ENCODE measurements at regions not wholly inside any gene's neighbourhood (a gene's known extent, or its start where the extent isn't known, plus 50 kb on each side); places are given as distances from the start of the nearest gene placed in this dataset.

- TF ChIP-seq TAF1 (IDR thresholded peaks at IDR 0.05; ENCODE audit: borderline replicate concordance, insufficient read depth, low read length) (no peak), REST (IDR thresholded peaks at IDR 0.05; ENCODE audit: insufficient read depth in 1 of 2, low read depth in 2 of 2, low read length in 2 of 2) (no peak), SIN3A (IDR thresholded peaks at IDR 0.05; ENCODE audit: borderline replicate concordance, insufficient read depth, low read length) (no peak), FOXP2 (optimal IDR thresholded peaks at IDR 0.05; ENCODE audit: borderline replicate concordance, extremely low read depth, extremely low read length, insufficient read depth) (no peak), POLR2AphosphoS5 (IDR thresholded peaks at IDR 0.05; ENCODE audit: low read depth, low read length) (no peak)
These were observed 424.7 kb upstream of the CAMK1G start for GRCh38 chr1:209158851-209159250.

DNA sequence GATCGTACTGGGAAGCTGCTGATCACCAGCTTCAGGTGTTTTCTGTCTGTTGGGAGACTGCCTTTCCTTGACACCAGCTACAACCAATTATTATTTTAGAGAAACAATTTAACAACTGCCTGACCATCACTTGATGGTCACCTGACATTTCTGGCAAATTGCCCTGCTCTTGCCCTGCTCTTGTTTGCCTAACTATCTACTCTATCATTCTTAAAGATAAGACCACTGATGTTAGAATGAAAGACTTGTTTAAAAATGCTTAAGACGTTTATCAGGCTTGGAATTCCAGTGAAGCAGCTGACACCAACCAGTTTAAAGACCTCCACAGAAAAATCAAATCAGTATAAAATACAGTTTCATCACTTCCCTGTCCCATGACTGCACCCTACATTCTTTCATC lies 423.3 kb upstream of the CAMK1G start:
- no peak for TF ChIP-seq FOXP2 (optimal IDR thresholded peaks at IDR 0.05; ENCODE audit: borderline replicate concordance, extremely low read depth, extremely low read length, insufficient read depth)
- TF ChIP-seq TAF1 (IDR thresholded peaks at IDR 0.05; ENCODE audit: borderline replicate concordance, insufficient read depth, low read length), result no peak
- no peak for TF ChIP-seq REST (IDR thresholded peaks at IDR 0.05; ENCODE audit: insufficient read depth in 1 of 2, low read depth in 2 of 2, low read length in 2 of 2)
- no peak for TF ChIP-seq POLR2AphosphoS5 (IDR thresholded peaks at IDR 0.05; ENCODE audit: low read depth, low read length)
- TF ChIP-seq SIN3A (IDR thresholded peaks at IDR 0.05; ENCODE audit: borderline replicate concordance, insufficient read depth, low read length), result no peak

DNA sequence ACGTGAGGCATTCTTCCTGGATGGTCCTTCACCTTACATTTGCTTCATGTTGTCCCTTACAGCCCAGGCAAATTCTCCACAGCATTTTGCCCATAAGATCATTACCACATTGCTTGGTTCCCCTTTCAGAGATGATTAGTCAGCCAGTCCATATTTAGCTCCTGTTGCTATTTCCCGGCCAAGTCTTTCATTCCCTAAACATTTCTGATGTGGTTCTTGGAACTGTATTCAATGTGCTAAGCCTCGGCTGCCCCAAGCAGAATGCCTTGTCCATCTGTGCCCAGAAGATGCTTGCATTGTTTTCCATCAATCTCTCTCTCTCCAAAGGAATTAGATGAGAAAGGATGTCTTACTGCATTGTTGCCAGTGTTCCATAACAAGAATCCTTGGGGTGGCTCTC lies 420.9 kb upstream of the CAMK1G start:
- TF ChIP-seq POLR2AphosphoS5 (IDR thresholded peaks at IDR 0.05; ENCODE audit: low read depth, low read length) (no peak), REST (IDR thresholded peaks at IDR 0.05; ENCODE audit: insufficient read depth in 1 of 2, low read depth in 2 of 2, low read length in 2 of 2) (no peak), SIN3A (IDR thresholded peaks at IDR 0.05; ENCODE audit: borderline replicate concordance, insufficient read depth, low read length) (no peak), FOXP2 (optimal IDR thresholded peaks at IDR 0.05; ENCODE audit: borderline replicate concordance, extremely low read depth, extremely low read length, insufficient read depth) (no peak), TAF1 (IDR thresholded peaks at IDR 0.05; ENCODE audit: borderline replicate concordance, insufficient read depth, low read length) (no peak)

GRCh38 chr1:209168204-209168603 lies 415.3 kb upstream of the CAMK1G start:
- TF ChIP-seq SIN3A (IDR thresholded peaks at IDR 0.05; ENCODE audit: borderline replicate concordance, insufficient read depth, low read length) (no peak), REST (IDR thresholded peaks at IDR 0.05; ENCODE audit: insufficient read depth in 1 of 2, low read depth in 2 of 2, low read length in 2 of 2) (no peak), FOXP2 (optimal IDR thresholded peaks at IDR 0.05; ENCODE audit: borderline replicate concordance, extremely low read depth, extremely low read length, insufficient read depth) (no peak), TAF1 (IDR thresholded peaks at IDR 0.05; ENCODE audit: borderline replicate concordance, insufficient read depth, low read length) (no peak), POLR2AphosphoS5 (IDR thresholded peaks at IDR 0.05; ENCODE audit: low read depth, low read length) (no peak)

DNA sequence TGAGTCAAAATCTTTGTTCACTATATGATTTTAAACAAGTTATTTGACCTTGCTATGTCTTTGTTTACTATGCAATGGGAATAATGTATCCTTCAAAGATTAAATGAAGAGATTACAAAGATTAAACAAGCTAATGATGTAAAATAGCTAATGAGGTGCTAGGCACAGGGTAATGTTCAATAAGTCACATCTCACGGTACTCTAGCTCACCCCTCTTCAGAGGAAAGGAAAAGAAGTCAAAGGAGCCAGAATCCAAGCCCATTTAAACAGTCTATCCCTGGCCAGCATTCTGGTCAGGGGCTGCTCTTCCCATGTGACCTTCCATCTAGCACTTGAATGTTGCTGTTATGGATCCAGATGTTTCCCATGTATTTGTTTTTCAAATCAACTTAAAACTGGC lies 412.4 kb upstream of the CAMK1G start:
- no peak for TF ChIP-seq FOXP2 (optimal IDR thresholded peaks at IDR 0.05; ENCODE audit: borderline replicate concordance, extremely low read depth, extremely low read length, insufficient read depth)
- no peak for TF ChIP-seq TAF1 (IDR thresholded peaks at IDR 0.05; ENCODE audit: borderline replicate concordance, insufficient read depth, low read length)
- TF ChIP-seq POLR2AphosphoS5 (IDR thresholded peaks at IDR 0.05; ENCODE audit: low read depth, low read length), result no peak
- no peak for TF ChIP-seq REST (IDR thresholded peaks at IDR 0.05; ENCODE audit: insufficient read depth in 1 of 2, low read depth in 2 of 2, low read length in 2 of 2)
- TF ChIP-seq SIN3A (IDR thresholded peaks at IDR 0.05; ENCODE audit: borderline replicate concordance, insufficient read depth, low read length), result no peak

Data from PFSK-1 (cell line).